Heart left ventricle (tissue), 16 donors: ENCODE measurements at regions not wholly inside any gene's neighbourhood (a gene's known extent, or its start where the extent isn't known, plus 50 kb on each side); places are given as distances from the start of the nearest gene placed in this dataset.
"Not testable (repeated sequence)": the region's sequence is repeated elsewhere in the genome, so short reads cannot be mapped to it uniquely, and the experiment has no call there.

Experiments
- ATAC-seq, 4 donors: fragments of 200-7000 bp; cut with Tn5 transposase; one replicate each; pipeline ENCODE4 v1.9.1; 2020 to 2022; ENCODE audit warnings: moderate library complexity in 4 of 4, mild to moderate bottlenecking in 3 of 4, moderate number of reproducible peaks in 1 of 4
- DNase-seq, 5 donors: peaks; one replicate each; pipeline ENCODE4 v3.0.0-alpha.2; 2020
- H3K27ac ChIP-seq, 12 donors: fragments of 200-600 bp; sonication (generic) in 4 of 12; one replicate each; pipeline versions ENCODE4 v1.5.0 to v1.8.0; 2016 to 2022; ENCODE audit warnings: mild to moderate bottlenecking in 2 of 12
- H3K27me3 ChIP-seq, 9 donors: fragments of 200-600 bp; sonication (generic) in 2 of 9; one replicate each; pipeline versions ENCODE4 v1.5.1 to v1.8.0; 2016 to 2022; ENCODE audit warnings: mild to moderate bottlenecking in 3 of 9
- H3K36me3 ChIP-seq, 9 donors: fragments of 200-600 bp; sonication (generic) in 2 of 9; one replicate each; pipeline versions ENCODE4 v1.5.0 to v1.8.0; 2018 to 2022; ENCODE audit warnings: mild to moderate bottlenecking in 2 of 9
- H3K4me1 ChIP-seq, 12 donors: fragments of 200-600 bp; sonication (generic) in 4 of 12; one replicate each; pipeline versions ENCODE4 v1.5.0 to v1.8.0; 2016 to 2022; ENCODE audit warnings: mild to moderate bottlenecking in 3 of 12
- H3K4me3 ChIP-seq, 12 donors: fragments of 200-600 bp; sonication (generic) in 4 of 12; one replicate each; pipeline versions ENCODE4 v1.5.0 to v1.8.0; 2017 to 2022; ENCODE audit warnings: mild to moderate bottlenecking in 9 of 12, moderate library complexity in 4 of 12
- H3K9me3 ChIP-seq, 12 donors: fragments of 200-600 bp; sonication (generic) in 4 of 12; one replicate each; pipeline versions ENCODE4 v1.5.0 to v1.8.0; 2016 to 2022; ENCODE audit warnings: mild to moderate bottlenecking in 1 of 12
- CTCF ChIP-seq, 12 donors: fragments of 200-600 bp; sonication (generic) in 4 of 12; IDR thresholded peaks; one replicate each; pipeline versions ENCODE4 v1.5.0 to v1.8.0; 2018 to 2022; ENCODE audit warnings: antibody characterized with exemption in 12 of 12, mild to moderate bottlenecking in 5 of 12
- POLR2A ChIP-seq, 2 donors: fragments of 450-650 bp; IDR thresholded peaks; one replicate each; pipeline ENCODE4 v1.6.1; 2017; ENCODE audit warnings: antibody characterized with exemption in 2 of 2, mild to moderate bottlenecking in 2 of 2, moderate library complexity in 2 of 2
- WGBS, 4 donors: extraction: QIAGEN DNeasy Blood & Tissue Kit in 2 of 4; methylation state at CpG; one replicate each; pipeline versions ENCODE4 v1.1.5 to v1.1.7; 2013 to 2018; 5-methylcytosine and 5-hydroxymethylcytosine counted together
- intact Hi-C, 10 donors: fragments of 100-400 bp; cut with DNase I; formaldehyde crosslinking; loops; one replicate each; pipeline versions ENCODE4 v1.11.1 to v1.14.2; 2022
- donor health status: ischemic (EF 13 %, LVEDD 7.1; RV severe dilation, severe dysfunction).
- donor health status: healthy with polysubstance abuse.
- donor health status: DM: no; HTN: yes; CAD: no.
- donor health status: DM: no; HTN: no; CAD: no.
- donor health status: ischemic (EF 25% LVEDD 6.9; RV normal size, moderate dysfunction).
- donor health status: ischemic (EF 25% LVEDD 5.7; RV mildly dilated, moderate dysfunction).
- donor health status: healthy.
- donor health status: DM: yes; HTN: yes; CAD: no.
- donor health status: ischemic (EF 35%, LVEDD 5.7; RV mildly dilated, moderate dysfunction).
- donor health status: nonischemic (EF 11% LVEDD 7.7; RV severe dilation, severe dysfunction).
- donor health status: DM: yes; HTN: yes; CAD: no.
- donor health status: PGD.
- donor health status: ischemic (EF 29% LVEDD 5.4; RV normal size, mild dysfunction).
- donor health status: nonischemic (EF 23%, LVEDD 6.1; RV moderate dilation, normal function).

DNA sequence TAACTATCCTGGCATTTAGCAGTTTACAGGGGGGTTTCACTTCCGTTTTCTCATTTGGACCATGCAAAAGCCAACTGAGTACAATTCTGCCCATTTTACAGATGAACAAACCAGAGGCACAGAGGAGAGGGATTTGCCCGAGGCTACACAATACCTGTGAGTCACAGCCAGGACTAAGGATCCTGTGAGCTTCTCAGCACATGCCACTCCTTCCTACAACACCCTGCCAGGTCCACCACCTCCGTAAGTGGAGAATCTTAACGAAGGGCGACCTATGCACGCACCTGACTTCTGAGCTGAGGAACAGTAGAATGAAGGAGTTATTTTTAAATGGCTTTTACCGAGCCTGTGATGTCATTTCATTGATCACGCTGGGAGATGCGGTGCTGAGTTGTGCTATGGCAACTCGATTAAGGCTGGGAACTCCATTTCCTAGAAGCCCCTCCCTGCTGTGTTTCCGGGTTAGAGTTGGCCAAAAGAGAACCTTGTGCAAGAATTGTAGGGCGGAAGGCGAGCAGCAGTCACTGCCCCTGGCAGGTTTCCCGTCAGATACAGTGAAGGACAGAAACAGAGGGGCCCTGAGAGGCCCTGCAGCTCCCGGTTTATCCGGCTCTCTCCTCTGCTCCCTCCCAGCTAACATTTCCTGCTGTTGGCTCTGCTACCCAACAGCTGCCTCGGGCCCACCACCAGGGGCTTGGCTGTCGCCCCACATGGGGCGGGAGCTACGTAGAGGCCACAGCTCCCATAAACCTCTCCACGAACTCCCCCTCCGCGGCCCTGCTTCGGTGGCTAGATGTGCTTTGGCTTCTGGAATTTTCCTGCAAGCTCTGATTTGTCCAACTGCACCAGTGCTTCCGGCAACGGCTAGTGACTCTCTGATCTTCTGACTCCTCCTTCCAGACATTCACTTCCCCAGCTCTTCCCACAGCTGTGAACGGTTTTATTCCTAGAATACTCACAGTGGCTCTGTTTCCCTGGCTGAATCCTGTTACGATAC, 75.1 kb upstream of the USP9X start:
- peaks cover 0 to 23% (median 7%) of the 10 kb centered on the region in 12 donors for H3K4me1 ChIP-seq
- no peaks in the 10 kb centered on the region for H3K36me3 ChIP-seq
- ATAC-seq: peak; percentile 89 to 97 (median 96)
- peak in 7 of 12 donors; percentile 14 to 39 (median 25) for TF ChIP-seq CTCF (IDR thresholded peaks at IDR 0.05)
- no peak for TF ChIP-seq POLR2A (IDR thresholded peaks at IDR 0.05)
- peak; percentile 79 to 87 (median 86) for DNase-seq
- peak overlapping the region; percentile 63 to 94 (median 86) for H3K27ac ChIP-seq
- intact Hi-C loops: loop anchor here in 8 of 10 donors (1.0 to 10.0 kb wide), 6 partner anchors 65 to 355 kb away; partner anchors contain the start of gene USP9X (in 3 of the 8)
- peak overlapping the region in 10 of 12 donors; percentile 20 to 52 (median 44) for H3K4me3 ChIP-seq
- 5 to 28% (median 13%) methylated on average over 28 of the region's 28 CpGs for WGBS, 4 donors
- no peaks in the 10 kb centered on the region for H3K9me3 ChIP-seq
- H3K27me3 ChIP-seq: peaks cover 0 to 29% (median 0%) of the 10 kb centered on the region in 9 donors

- Histone ChIP-seq H3K27me3 (peaks cover 0 to 20% (median 0%) of the 10 kb centered on the region in 9 donors), H3K27ac (no peak overlapping the region), H3K9me3 (no peaks in the 10 kb centered on the region), H3K36me3 (no peaks in the 10 kb centered on the region), H3K4me3 (no peak overlapping the region), H3K4me1 (peaks cover 0 to 15% (median 7%) of the 10 kb centered on the region in 12 donors)
- DNase-seq (no peak), ATAC-seq (no peak)
- no peak for TF ChIP-seq POLR2A (IDR thresholded peaks at IDR 0.05)
- TF ChIP-seq CTCF (IDR thresholded peaks at IDR 0.05): no peak
- 85 to 95% (median 90%) methylated on average over 5 of the region's 5 CpGs for WGBS, 4 donors
- intact Hi-C loops: loop anchor here in 6 of 10 donors (5.0 to 10.0 kb wide), 3 partner anchors 60 to 70 kb away; partner anchors contain the start of gene USP9X (in 2 of the 6)
Measured at GRCh38 chrX:41014776-41015360, 70.4 kb upstream of the USP9X start.

- H3K4me3 ChIP-seq, ATAC-seq: not testable (repeated sequence)
- 92 to 98% (median 95%) methylated on average over 6 of the region's 6 CpGs for WGBS, 4 donors
Measured at GRCh38 chrX:41017785-41018184, 67.5 kb upstream of the USP9X start.

DNA sequence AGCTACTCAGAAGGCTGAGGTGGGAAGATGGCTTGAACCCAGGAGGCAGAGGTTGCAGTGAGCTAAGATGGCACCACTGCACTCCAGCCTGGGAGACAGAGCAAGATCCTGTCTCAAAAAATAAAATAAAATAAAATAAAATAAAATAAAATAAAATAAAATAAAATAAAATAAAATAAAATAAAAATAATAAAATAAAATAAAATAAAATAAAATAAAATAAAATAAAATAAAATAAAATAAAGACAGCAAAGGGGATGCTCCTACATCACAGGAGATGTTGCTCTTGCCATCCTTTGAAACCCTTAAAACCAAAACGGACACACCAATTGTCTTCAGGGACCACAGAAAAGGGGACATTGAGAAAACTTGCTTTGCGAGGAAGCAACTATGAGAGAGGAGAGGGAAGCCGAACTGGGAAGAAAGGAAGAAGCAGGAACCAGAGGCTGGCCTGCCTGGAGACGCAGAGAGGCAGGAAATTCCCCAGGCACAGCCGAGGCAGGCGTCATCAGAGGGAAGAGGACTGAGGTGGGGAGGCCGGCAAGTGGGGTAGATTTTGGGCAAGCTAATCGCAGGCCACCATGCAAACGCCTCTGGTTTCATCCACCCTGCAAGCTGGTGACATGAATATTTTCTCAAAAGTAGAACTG, 66.7 kb upstream of the USP9X start:
- not testable (repeated sequence) for H3K4me3 ChIP-seq, H3K27ac ChIP-seq, H3K4me1 ChIP-seq, H3K36me3 ChIP-seq, H3K27me3 ChIP-seq, H3K9me3 ChIP-seq, ATAC-seq
- 50 to 60% (median 56%) methylated on average over 9 of the region's 9 CpGs for WGBS, 4 donors
- DNase-seq: peak in 1 of 5 donors; percentile 6
- intact Hi-C loops: loop anchor here in 3 of 10 donors (10.0 kb wide), 2 partner anchors 56 to 66 kb away; partner anchors contain the start of gene USP9X (in 2 of the 3)

More at GRCh38 chrX:41017785-41018184, 67.5 kb upstream of the USP9X start:
- H3K4me1 ChIP-seq, DNase-seq, H3K27me3 ChIP-seq, H3K36me3 ChIP-seq, H3K27ac ChIP-seq, H3K9me3 ChIP-seq: not testable (repeated sequence)
- intact Hi-C loops: loop anchor here in 3 of 10 donors (10.0 kb wide), 2 partner anchors 57 to 67 kb away; partner anchors contain the start of gene USP9X (in 2 of the 3)
